NB4 (cell line): ENCODE measurements at regions not wholly inside any gene's neighbourhood (a gene's known extent, or its start where the extent isn't known, plus 50 kb on each side); places are given as distances from the start of the nearest gene placed in this dataset.

Experiments used
- DNase-seq: peaks from one replicate; pipeline ENCODE4 v3.0.0; 2010; ENCODE audit warnings: low read depth
- H3K4me3 ChIP-seq: one replicate; pipeline ENCODE4 v1.5.1; 2011; ENCODE audit warnings: mild to moderate bottlenecking, low read depth, low read length, moderate library complexity
- MYC ChIP-seq: IDR thresholded peaks from 2 replicates; pipeline ENCODE4 v1.6.1; 2011; ENCODE audit warnings: low read depth, low read length
- POLR2A ChIP-seq: IDR thresholded peaks from 2 replicates; pipeline ENCODE4 v1.6.1; 2011; ENCODE audit warnings: mild to moderate bottlenecking; ENCODE audit not compliant: insufficient read length; ENCODE audit errors: extremely low read depth
- TF ChIP-seq, protein P1 (sequence below): IDR thresholded peaks from 2 replicates; pipeline ENCODE4 v1.6.1; 2011; ENCODE audit warnings: low read depth, low read length
- TF ChIP-seq, protein P2 (sequence below): IDR thresholded peaks from one replicate; pipeline ENCODE4 v1.5.1; 2012; ENCODE audit warnings: low read depth, low read length

DNA sequence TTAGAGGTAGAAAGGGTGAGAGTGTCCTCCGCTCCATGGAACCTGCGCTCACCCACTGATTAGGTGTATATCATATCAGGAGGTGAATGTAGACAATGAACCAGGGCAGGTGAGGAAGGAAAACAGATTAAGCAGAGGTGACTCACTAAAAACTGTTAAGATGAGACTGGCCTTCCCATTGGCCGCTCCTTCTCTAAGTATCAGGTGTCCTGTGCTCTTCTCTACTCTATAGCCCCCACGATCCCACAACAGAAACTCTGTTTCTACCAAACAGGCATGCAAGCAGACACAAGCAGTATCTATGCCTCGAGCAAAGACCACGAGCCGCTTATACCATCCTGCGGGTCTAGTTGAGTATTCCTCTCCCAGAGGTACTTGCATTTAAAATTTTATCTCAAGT lies 103.1 kb downstream of the SNX19 start:
- TF ChIP-seq, protein P1, sequence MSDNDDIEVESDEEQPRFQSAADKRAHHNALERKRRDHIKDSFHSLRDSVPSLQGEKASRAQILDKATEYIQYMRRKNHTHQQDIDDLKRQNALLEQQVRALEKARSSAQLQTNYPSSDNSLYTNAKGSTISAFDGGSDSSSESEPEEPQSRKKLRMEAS = no peak
- TF ChIP-seq, protein P2, sequence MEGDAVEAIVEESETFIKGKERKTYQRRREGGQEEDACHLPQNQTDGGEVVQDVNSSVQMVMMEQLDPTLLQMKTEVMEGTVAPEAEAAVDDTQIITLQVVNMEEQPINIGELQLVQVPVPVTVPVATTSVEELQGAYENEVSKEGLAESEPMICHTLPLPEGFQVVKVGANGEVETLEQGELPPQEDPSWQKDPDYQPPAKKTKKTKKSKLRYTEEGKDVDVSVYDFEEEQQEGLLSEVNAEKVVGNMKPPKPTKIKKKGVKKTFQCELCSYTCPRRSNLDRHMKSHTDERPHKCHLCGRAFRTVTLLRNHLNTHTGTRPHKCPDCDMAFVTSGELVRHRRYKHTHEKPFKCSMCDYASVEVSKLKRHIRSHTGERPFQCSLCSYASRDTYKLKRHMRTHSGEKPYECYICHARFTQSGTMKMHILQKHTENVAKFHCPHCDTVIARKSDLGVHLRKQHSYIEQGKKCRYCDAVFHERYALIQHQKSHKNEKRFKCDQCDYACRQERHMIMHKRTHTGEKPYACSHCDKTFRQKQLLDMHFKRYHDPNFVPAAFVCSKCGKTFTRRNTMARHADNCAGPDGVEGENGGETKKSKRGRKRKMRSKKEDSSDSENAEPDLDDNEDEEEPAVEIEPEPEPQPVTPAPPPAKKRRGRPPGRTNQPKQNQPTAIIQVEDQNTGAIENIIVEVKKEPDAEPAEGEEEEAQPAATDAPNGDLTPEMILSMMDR = no peak
- no peak for TF ChIP-seq MYC
- no peak for TF ChIP-seq POLR2A
- no peak overlapping the region for H3K4me3 ChIP-seq
- DNase-seq = no peak

DNA sequence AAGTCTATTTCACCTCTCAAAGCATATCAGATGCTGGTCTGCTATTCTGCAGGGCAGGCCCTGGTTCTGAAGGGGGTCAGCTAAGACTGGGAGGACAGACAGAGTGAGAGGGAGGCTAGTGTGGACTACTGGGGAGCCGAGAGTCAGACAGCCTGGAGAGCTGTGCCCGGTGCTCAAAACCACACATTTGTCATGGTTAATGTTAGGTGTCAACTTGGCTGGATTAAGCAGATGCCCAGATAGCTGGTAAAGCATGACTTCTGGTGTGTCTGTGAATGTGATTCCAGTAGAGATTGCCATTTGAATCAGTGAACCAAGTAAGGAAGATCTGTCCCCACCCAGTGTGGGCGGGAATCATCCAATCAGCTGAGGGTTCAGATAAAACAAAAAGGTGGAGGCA lies 102.6 kb downstream of the SNX19 start:
- no peak for DNase-seq
- TF ChIP-seq POLR2A = no peak
- TF ChIP-seq MYC = no peak
- TF ChIP-seq, protein P2 = no peak
- TF ChIP-seq, protein P1 = no peak
- no peak overlapping the region for H3K4me3 ChIP-seq

DNA sequence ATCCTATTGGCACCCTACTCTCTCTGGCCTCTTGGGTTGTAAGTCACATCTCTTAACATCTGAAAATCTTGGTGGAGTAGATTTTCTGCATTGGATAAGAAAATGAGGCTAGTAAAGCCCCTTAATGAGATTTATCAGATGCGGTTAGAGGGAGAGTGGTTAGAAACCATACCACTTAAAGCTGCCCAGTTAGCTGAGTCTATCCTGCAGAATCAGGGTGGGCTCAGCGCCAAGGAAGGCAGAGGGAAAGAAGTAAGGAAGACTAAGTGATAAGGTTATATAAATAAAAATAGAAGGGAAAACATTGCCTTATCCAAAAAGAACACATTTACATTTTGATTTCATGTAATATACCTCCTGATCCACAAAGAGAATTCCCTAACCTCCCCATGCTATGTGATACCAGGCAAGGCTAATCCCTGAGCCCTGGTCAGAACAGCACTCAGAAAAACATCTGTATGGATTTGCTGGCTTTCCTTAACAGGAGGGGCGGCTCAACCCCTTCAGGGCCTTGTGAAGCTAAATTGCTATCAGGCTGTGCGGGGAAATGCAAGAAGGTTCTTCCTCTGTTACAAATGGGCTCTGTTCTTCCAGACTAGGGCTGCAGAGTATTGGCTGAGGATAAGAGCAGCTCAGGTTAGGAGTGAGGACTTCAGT lies 101.7 kb downstream of the SNX19 start:
- TF ChIP-seq, protein P2 = no peak
- TF ChIP-seq, protein P1 = no peak
- DNase-seq = no peak
- H3K4me3 ChIP-seq = no peak overlapping the region

DNA sequence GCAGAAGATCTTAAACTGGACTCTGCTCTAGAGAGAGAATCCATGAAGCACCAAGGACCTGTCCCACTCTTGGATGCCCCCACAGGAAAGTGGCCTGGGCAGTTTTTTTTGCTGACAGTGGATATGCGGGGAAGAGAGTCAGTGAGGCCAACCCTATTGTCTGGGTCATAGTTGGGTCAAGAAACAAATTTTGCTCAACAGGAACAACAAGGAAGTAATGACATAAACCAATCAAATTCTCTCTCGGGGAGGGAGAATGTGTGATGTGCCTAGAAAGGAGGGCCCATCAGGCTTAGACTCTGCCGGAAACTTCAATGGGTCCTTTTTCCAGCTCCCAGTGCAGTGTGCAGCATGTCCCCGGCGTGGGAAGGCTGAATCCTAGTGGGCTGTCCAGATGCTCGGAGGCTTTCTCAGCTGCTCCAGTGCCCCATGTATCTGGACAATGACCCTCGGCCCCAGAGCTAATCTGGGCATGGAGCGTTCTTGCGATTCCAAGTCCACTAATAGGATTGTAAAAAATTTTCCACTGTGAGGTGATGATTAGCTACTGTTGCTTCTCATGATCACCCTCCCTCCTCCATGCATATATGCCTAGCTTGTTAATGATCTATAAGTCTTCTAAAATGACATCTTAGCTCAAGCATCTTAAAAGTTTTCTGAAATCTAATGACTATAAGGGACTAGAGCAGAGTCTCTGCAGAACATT lies 101.0 kb downstream of the SNX19 start:
- TF ChIP-seq, protein P1 = no peak
- TF ChIP-seq MYC = no peak
- TF ChIP-seq, protein P2 = no peak
- TF ChIP-seq POLR2A = no peak
- no peak for DNase-seq
- no peak overlapping the region for H3K4me3 ChIP-seq

DNA sequence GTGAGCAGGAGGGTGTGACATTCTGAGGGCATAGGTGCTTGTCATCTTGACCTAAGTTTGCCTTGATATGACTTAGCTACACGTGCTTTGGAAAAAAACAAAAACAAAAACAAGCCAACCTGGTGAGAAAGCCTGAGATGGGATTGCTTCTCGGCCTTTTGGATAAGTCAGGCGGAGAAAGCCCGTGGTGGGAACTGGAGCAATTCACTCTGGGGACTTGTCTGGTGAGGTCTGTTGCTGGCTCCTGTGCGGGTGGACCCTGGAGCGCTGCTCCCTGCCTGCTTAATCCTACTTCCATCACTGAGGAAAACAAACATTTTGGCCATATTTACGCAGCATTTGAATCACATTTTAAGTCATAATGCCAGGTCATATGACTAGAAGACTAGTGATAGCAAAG lies 100.3 kb downstream of the SNX19 start:
- H3K4me3 ChIP-seq = no peak overlapping the region
- TF ChIP-seq, protein P1 = no peak
- TF ChIP-seq, protein P2 = no peak
- TF ChIP-seq MYC (no peak), POLR2A (no peak)
- no peak for DNase-seq
